Stimulated activated CD4-positive, alpha-beta T cell treated with anti-CD3 and anti-CD28 coated beads, Interleukin-2, amount 100 ng/mL, for 48 hours (primary cell): ENCODE measurements at regions not wholly inside any gene's neighbourhood (a gene's known extent, or its start where the extent isn't known, plus 50 kb on each side); places are given as distances from the start of the nearest gene placed in this dataset.

Experiments
- DNase-seq, 2 donors: peaks; one replicate each; pipeline ENCODE4 v3.0.0-alpha.2; 2020

- no peak for DNase-seq
These were observed 447.9 kb upstream of the ACVR2A start for GRCh38 chr2:147396890-147397289.

- no peak for DNase-seq
These were observed 450.5 kb upstream of the ACVR2A start for GRCh38 chr2:147394179-147394790.

- DNase-seq: no peak
These were observed 452.6 kb upstream of the ACVR2A start for GRCh38 chr2:147392180-147392579.

GRCh38 chr2:147390475-147390874 lies 454.4 kb upstream of the ACVR2A start:
- no peak for DNase-seq

GRCh38 chr2:147389218-147389617 lies 455.6 kb upstream of the ACVR2A start:
- DNase-seq: no peak

- DNase-seq: no peak
These were observed 456.6 kb upstream of the ACVR2A start for GRCh38 chr2:147388217-147388616.

- DNase-seq: no peak
These were observed 458.5 kb upstream of the ACVR2A start for GRCh38 chr2:147386284-147386683.

GRCh38 chr2:147385600-147385999 lies 459.2 kb upstream of the ACVR2A start:
- DNase-seq: no peak

- no peak for DNase-seq
These were observed 460.2 kb upstream of the ACVR2A start for GRCh38 chr2:147384659-147385058.

- no peak for DNase-seq
These were observed 462.4 kb upstream of the ACVR2A start for GRCh38 chr2:147382322-147382948.

GRCh38 chr2:147378403-147378802 lies 466.4 kb upstream of the ACVR2A start:
- DNase-seq: no peak

GRCh38 chr2:147375073-147375472 lies 469.8 kb upstream of the ACVR2A start:
- no peak for DNase-seq

GRCh38 chr2:147374423-147374811 lies 470.4 kb upstream of the ACVR2A start:
- no peak for DNase-seq

GRCh38 chr2:147373800-147374422 lies 470.9 kb upstream of the ACVR2A start:
- no peak for DNase-seq

- no peak for DNase-seq
These were observed 476.5 kb upstream of the ACVR2A start for GRCh38 chr2:147368306-147368705.

GRCh38 chr2:147366279-147366678 lies 478.6 kb upstream of the ACVR2A start:
- DNase-seq: no peak

- no peak for DNase-seq
These were observed 479.2 kb upstream of the ACVR2A start for GRCh38 chr2:147365622-147366021.

GRCh38 chr2:147364597-147364996 lies 480.2 kb upstream of the ACVR2A start:
- DNase-seq: no peak

- DNase-seq: no peak
These were observed 481.6 kb upstream of the ACVR2A start for GRCh38 chr2:147363181-147363580.

- DNase-seq: no peak
These were observed 486.5 kb upstream of the ACVR2A start for GRCh38 chr2:147358375-147358774.

GRCh38 chr2:147356157-147356556 lies 488.7 kb upstream of the ACVR2A start:
- no peak for DNase-seq

- DNase-seq: no peak
These were observed 489.1 kb upstream of the ACVR2A start for GRCh38 chr2:147355706-147356105.

GRCh38 chr2:147353072-147353381 lies 491.8 kb upstream of the ACVR2A start:
- no peak for DNase-seq

GRCh38 chr2:147352264-147353071 lies 492.4 kb upstream of the ACVR2A start:
- no peak for DNase-seq
